ENCODE measurements at regions not wholly inside any gene's neighbourhood (a gene's known extent, or its start where the extent isn't known, plus 50 kb on each side); places are given as distances from the start of the nearest gene placed in this dataset.

DNA sequence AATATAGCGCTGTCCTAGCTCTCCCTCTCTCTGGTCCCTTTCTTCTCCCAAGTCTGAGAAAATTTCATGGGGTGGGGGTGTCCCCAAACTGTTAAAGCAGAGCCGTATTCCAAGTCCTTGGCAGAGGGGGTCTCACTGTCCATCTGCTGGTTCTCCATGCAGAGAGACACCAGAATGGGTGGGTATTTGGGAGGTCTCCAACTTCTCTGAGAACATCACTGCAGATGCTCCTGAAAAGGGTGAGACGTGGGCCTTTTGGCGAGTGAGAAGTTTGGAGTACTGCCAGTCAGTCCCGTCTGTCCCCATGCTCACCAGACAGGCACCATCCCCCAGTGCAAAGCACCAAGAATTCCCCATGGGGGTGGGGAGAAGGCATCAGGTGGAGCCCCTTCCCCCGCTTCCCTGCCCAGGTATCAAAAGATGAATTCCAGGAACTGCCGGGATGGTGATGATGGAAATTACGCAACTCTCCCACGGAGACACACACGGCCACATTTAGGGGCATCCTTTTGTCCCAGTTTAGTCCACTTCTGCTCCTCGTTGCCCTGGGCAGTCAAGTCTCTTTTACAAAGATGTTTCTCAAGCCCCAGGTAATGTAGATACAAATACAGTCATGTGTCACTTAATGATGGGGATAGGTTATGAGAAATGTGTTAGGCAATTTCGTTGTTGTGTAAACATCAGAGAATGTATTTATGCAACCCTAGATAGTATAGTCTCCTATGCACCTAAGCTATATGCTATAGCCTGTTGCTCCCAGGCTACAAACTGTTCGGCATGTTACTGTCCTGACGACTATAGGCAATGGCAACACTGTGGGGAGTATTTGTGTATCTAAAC, 73.4 kb upstream of the SRSF6 start:
- Mint-ChIP-seq H3K9me3 (no peaks in the 10 kb centered on the region), H3K36me3 (no peaks in the 10 kb centered on the region), H3K4me3 (no peak overlapping the region), H3K27ac (no peak overlapping the region), H3K4me1 (peaks cover 4% of the 10 kb centered on the region; the same call in 1 of the 2 replicates), H3K27me3 (ENCODE audit: low read depth) (no peaks in the 10 kb centered on the region)
- CTCF ChIA-PET: no interaction called here
- DNase-seq (ENCODE audit: low spot score) (no peak), ATAC-seq (no peak)
- TF ChIP-seq TCF7 (CRISPR knock-in tag; IDR thresholded peaks at IDR 0.05; ENCODE audit: low read depth) (no peak), NR1H2 (CRISPR knock-in tag; IDR thresholded peaks at IDR 0.05) (no peak), ATF2 (CRISPR knock-in tag; IDR thresholded peaks at IDR 0.05; ENCODE audit: borderline replicate concordance, low read depth) (no peak), PRDM15 (CRISPR knock-in tag; IDR thresholded peaks at IDR 0.05) (no peak), RORB (CRISPR knock-in tag; IDR thresholded peaks at IDR 0.05) (no peak), MXD4 (CRISPR knock-in tag; IDR thresholded peaks at IDR 0.05; ENCODE audit: borderline replicate concordance) (no peak), FOXJ3 (CRISPR knock-in tag; IDR thresholded peaks at IDR 0.05; ENCODE audit: borderline replicate concordance) (no peak), NFE2L1 (CRISPR knock-in tag; IDR thresholded peaks at IDR 0.05) (no peak), E2F4 (CRISPR knock-in tag; IDR thresholded peaks at IDR 0.05; ENCODE audit: borderline replicate concordance, low read depth) (no peak), SP1 (CRISPR knock-in tag; conservative IDR thresholded peaks at IDR 0.05) (no peak), FOXK1 (CRISPR knock-in tag; IDR thresholded peaks at IDR 0.05) (no peak)
- POLR2A ChIA-PET: no interaction called here

GRCh38 chr20:43383026-43383795, 74.5 kb upstream of the SRSF6 start:
- CTCF ChIA-PET: interaction anchor here (0.6 to 0.7 kb wide), 2 partner anchors 22 to 364 kb away, joined by 3 read pairs; no protein-coding TSS in a partner anchor
- Mint-ChIP-seq H3K9me3 (no peaks in the 10 kb centered on the region), H3K4me1 (peaks cover 4% of the 10 kb centered on the region; the same call in 1 of the 2 replicates), H3K4me3 (no peak overlapping the region), H3K27me3 (ENCODE audit: low read depth) (no peaks in the 10 kb centered on the region), H3K27ac (no peak overlapping the region), H3K36me3 (no peaks in the 10 kb centered on the region)
- POLR2A ChIA-PET: interaction anchor here (1.3 kb wide), 1 partner anchor 59 kb away, joined by 3 read pairs; no protein-coding TSS in a partner anchor
- DNase-seq (ENCODE audit: low spot score): no peak
- no peak for ATAC-seq
- TF ChIP-seq NFE2L1 (CRISPR knock-in tag; IDR thresholded peaks at IDR 0.05): no peak
- no peak for TF ChIP-seq ZNF219 (CRISPR knock-in tag; IDR thresholded peaks at IDR 0.05; ENCODE audit: borderline replicate concordance)
- TF ChIP-seq E2F5 (CRISPR knock-in tag; IDR thresholded peaks at IDR 0.05): no peak
- no peak for TF ChIP-seq HMGXB4 (CRISPR knock-in tag; IDR thresholded peaks at IDR 0.05)
- no peak for TF ChIP-seq ATF1 (CRISPR knock-in tag; IDR thresholded peaks at IDR 0.05)
- TF ChIP-seq, protein P1, sequence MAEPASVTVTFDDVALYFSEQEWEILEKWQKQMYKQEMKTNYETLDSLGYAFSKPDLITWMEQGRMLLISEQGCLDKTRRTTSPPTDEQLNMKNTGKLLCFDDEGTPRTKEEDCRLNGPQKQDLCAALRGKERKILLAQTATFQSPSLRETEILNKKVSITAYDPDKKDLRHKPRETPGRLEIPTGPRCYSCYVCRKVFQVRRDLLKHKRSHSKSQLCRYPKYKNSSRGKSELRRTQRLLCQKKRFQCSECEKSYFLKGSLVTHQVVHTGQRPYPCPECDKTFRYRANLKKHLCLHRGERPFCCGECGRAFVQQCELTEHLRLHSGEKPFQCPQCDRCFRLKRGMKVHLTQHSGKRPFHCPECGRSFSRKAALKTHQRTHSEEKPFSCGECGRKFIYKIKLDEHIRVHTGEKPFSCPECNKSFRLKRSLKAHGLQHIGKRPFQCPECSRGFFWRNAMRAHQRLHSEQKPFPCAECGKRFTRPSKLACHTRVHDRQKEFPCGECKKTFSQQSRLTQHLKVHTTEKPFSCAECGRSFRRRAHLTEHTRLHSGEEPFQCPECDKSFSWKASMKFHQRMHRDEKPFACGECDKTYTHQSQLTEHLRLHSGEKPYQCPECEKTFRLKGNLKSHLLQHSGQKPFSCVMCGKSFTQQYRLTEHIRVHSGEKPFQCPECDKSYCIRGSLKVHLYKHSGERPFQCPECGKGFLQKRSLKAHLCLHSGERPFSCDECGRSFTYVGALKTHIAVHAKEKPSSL (CRISPR knock-in tag; conservative IDR thresholded peaks at IDR 0.05): no peak
- no peak for TF ChIP-seq OVOL2 (CRISPR knock-in tag; IDR thresholded peaks at IDR 0.05; ENCODE audit: borderline replicate concordance)
- TF ChIP-seq JAZF1 (CRISPR knock-in tag; IDR thresholded peaks at IDR 0.05): no peak
- no peak for TF ChIP-seq ZSCAN18 (CRISPR knock-in tag; IDR thresholded peaks at IDR 0.05)

All from WTC11 (cell line).